HCT116 (cell line): ENCODE measurements at regions not wholly inside any gene's neighbourhood (a gene's known extent, or its start where the extent isn't known, plus 50 kb on each side); places are given as distances from the start of the nearest gene placed in this dataset.

Experiments used
- ATAC-seq: fragments of 200-7000 bp; cut with Tn5 transposase; 2 replicates; pipeline ENCODE4 v1.9.1; 2020; ENCODE audit warnings: mild to moderate bottlenecking, moderate library complexity
- BruUV-seq: library from RNA; stranded (reverse); fragments of 400-500 nt; replicated peaks from 2 replicates; lab custom pipeline; 2021; lab: Mats Ljungman, UMichigan
- CTCF ChIA-PET: fragments of 300-600 bp; sonication (Branson Sonifier 250); formaldehyde crosslinking; loops from one replicate; lab custom pipeline; 2021; ENCODE audit warnings: antibody characterized with exemption; lab: Charles Lee
- POLR2A ChIA-PET: fragments of 300-600, 350-600 bp; sonication (Branson Sonifier 250); formaldehyde crosslinking; loops from one replicate; lab custom pipeline; 2021; ENCODE audit warnings: antibody characterized with exemption; lab: Charles Lee
- RAD21 ChIA-PET, 2 experiments: fragments of 300-600 bp; sonication (Branson Sonifier 250); formaldehyde crosslinking; loops; one replicate each; lab custom pipeline; 2023; ENCODE audit warnings: low total read pairs in 2 of 2; ENCODE audit not compliant: uncharacterized antibody in 2 of 2, unreplicated experiment in 2 of 2, low non-redundant PET in 1 of 2; lab: Charles Lee
- DNase-seq: peaks from one replicate; pipeline ENCODE4 v3.0.0-alpha.2; 2010; ENCODE audit warnings: low read depth, low spot score
- H2AFZ ChIP-seq: fragments of 200-600 bp; shearing (Covaris generic), sonication (generic); 2 replicates; pipeline ENCODE4 v1.6.1; 2017; ENCODE audit warnings: low read depth, mixed run types, mixed read lengths, antibody characterized with exemption, low read length; ENCODE audit not compliant: poor library complexity, severe bottlenecking
- H3K27ac ChIP-seq: 2 replicates; pipeline ENCODE4 v1.5.1; 2012; ENCODE audit warnings: low read depth, low read length
- H3K27me3 ChIP-seq: fragments of 200-600 bp; sonication (generic); 2 replicates; pipeline ENCODE4 v1.6.1; 2016; ENCODE audit warnings: mixed run types, low read length, mixed read lengths; ENCODE audit not compliant: insufficient read depth
- H3K36me3 ChIP-seq, 2 experiments: fragments of 200-500 bp in 1 of 2; fragments of 200-600 bp in 1 of 2; sonication (Bioruptor generic) in 1 of 2; sonication (generic) in 1 of 2; 2 replicates each; pipeline versions ENCODE4 v1.5.1 to v1.6.1; 2014 to 2016; ENCODE audit warnings: low read length in 2 of 2, inconsistent platforms in 1 of 2, mixed read lengths in 1 of 2, mixed run types in 1 of 2; ENCODE audit not compliant: insufficient read depth in 2 of 2, control insufficient read depth in 1 of 2
- H3K4me1 ChIP-seq, 2 experiments: fragments of 200-600 bp in 1 of 2; sonication (generic) in 1 of 2; 2 replicates each; pipeline versions ENCODE4 v1.5.1 to v1.6.1; 2012 to 2017; ENCODE audit warnings: low read length in 2 of 2, inconsistent platforms in 1 of 2, mild to moderate bottlenecking in 1 of 2, mixed read lengths in 1 of 2, mixed run types in 1 of 2, moderate library complexity in 1 of 2; ENCODE audit not compliant: insufficient read depth in 2 of 2, control insufficient read depth in 1 of 2
- H3K4me2 ChIP-seq: fragments of 200-600 bp; sonication (generic); 2 replicates; pipeline ENCODE4 v1.6.1; 2017; ENCODE audit warnings: mixed run types, low read length, mixed read lengths
- H3K4me3 ChIP-seq, 2 experiments: fragments of 200-600 bp in 1 of 2; sonication (generic) in 1 of 2; replicated peaks in 1 of 2; 2 replicates each; pipeline ENCODE4 v1.5.1; 2011 to 2016; ENCODE audit warnings: low read length in 2 of 2, control low read depth in 1 of 2, low read depth in 1 of 2, mild to moderate bottlenecking in 1 of 2, mixed read lengths in 1 of 2, mixed run types in 1 of 2
- H3K79me2 ChIP-seq: fragments of 200-600 bp; sonication (generic); 2 replicates; pipeline ENCODE4 v1.6.1; 2017; ENCODE audit warnings: mild to moderate bottlenecking, mixed run types, low read length, moderate library complexity, mixed read lengths; ENCODE audit not compliant: insufficient read depth
- H3K9ac ChIP-seq: fragments of 200-600 bp; sonication (generic); 2 replicates; pipeline ENCODE4 v1.6.1; 2016; ENCODE audit warnings: low read length, mixed read lengths
- H3K9me2 ChIP-seq: fragments of 200-600 bp; sonication (generic), shearing (Covaris generic); 2 replicates; pipeline ENCODE4 v1.6.1; 2017; ENCODE audit warnings: mixed run types, mild to moderate bottlenecking, moderate library complexity; ENCODE audit not compliant: insufficient read depth
- H3K9me3 ChIP-seq, 2 experiments: fragments of 200-500 bp in 1 of 2; fragments of 200-600 bp in 1 of 2; sonication (Bioruptor generic) in 1 of 2; sonication (generic) in 1 of 2; 2 replicates each; pipeline ENCODE4 v1.6.1; 2014 to 2017; ENCODE audit warnings: low read length in 2 of 2, mixed read lengths in 2 of 2, inconsistent platforms in 1 of 2, low read depth in 1 of 2, mild to moderate bottlenecking in 1 of 2, mixed run types in 1 of 2, moderate library complexity in 1 of 2; ENCODE audit not compliant: control insufficient read depth in 1 of 2, insufficient read depth in 1 of 2
- H4K20me1 ChIP-seq: fragments of 200-600 bp; sonication (generic), shearing (Covaris generic); 2 replicates; pipeline ENCODE4 v1.6.1; 2017; ENCODE audit warnings: mixed run types, mild to moderate bottlenecking, moderate library complexity; ENCODE audit not compliant: insufficient read depth
- CBX3 ChIP-seq: IDR thresholded peaks from 2 replicates; pipeline ENCODE4 v1.6.1; 2012; ENCODE audit warnings: low read depth
- CEBPB ChIP-seq: IDR thresholded peaks from 2 replicates; pipeline ENCODE4 v1.6.1; 2012; ENCODE audit warnings: low read depth
- EGR1 ChIP-seq: IDR thresholded peaks from 2 replicates; pipeline ENCODE4 v1.6.1; 2012; ENCODE audit warnings: low read depth
- EZH2phosphoT487 ChIP-seq: fragments of 200-600 bp; IDR thresholded peaks from 2 replicates; pipeline ENCODE4 v1.6.1; 2018; ENCODE audit warnings: antibody characterized with exemption, borderline replicate concordance
- MAX ChIP-seq: IDR thresholded peaks from 2 replicates; pipeline ENCODE4 v1.6.1; 2012
- POLR2AphosphoS5 ChIP-seq: IDR thresholded peaks from 2 replicates; pipeline ENCODE4 v1.6.1; 2011; ENCODE audit warnings: mild to moderate bottlenecking, low read depth, low read length, moderate library complexity
- SIN3A ChIP-seq: IDR thresholded peaks from 2 replicates; pipeline ENCODE4 v1.6.1; 2012; ENCODE audit warnings: low read depth
- YY1 ChIP-seq: IDR thresholded peaks from 2 replicates; pipeline ENCODE4 v1.6.1; 2011; ENCODE audit warnings: low read length, low read depth, moderate library complexity, mild to moderate bottlenecking; ENCODE audit not compliant: insufficient replicate concordance; ENCODE audit errors: extremely low read depth
- intact Hi-C: fragments of 100-400 bp; cut with micrococcal nuclease; formaldehyde crosslinking; loops from 2 replicates; pipeline ENCODE4 v1.10.0; 2022
- TF ChIP-seq, protein P1 (sequence below), 3 experiments: fragments of 200-600 bp in 1 of 3; sonication (generic) in 1 of 3; IDR thresholded peaks in 2 of 3; conservative IDR thresholded peaks in 1 of 3; 2 replicates each; pipeline ENCODE4 v1.5.1; 2012 to 2017; ENCODE audit warnings: low read depth in 2 of 3, low read length in 2 of 3, antibody characterized with exemption in 1 of 3, borderline replicate concordance in 1 of 3, control low read depth in 1 of 3, mild to moderate bottlenecking in 1 of 3, mixed read lengths in 1 of 3, mixed run types in 1 of 3, moderate library complexity in 1 of 3; ENCODE audit not compliant: insufficient read depth in 1 of 3

DNA sequence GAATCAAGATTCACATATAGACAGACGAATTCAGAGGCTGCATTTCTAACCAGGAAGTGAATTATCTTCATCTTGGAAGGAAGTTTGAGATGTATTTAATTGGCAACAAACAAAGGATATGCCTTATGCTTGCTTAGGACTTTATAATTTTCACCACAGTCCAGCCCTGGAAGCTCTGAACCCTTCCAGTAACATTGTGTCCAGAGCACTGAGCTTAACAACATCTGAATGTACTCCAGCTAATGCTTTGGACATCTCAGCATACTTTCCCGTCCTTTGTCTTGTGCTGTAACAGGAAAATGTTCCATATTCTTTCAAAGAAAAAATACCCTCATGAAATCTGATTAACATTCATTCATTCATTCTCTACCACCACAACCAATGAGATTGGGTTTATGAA, 136.3 kb upstream of the SPATS2L start:
- Histone ChIP-seq H3K27me3 (no peaks in the 10 kb centered on the region), H3K4me2 (no peak overlapping the region), H3K4me3 (no peak overlapping the region), H3K9me2 (no peaks in the 10 kb centered on the region), H2AFZ (no peak overlapping the region), H3K27ac (no peak overlapping the region), H4K20me1 (no peaks in the 10 kb centered on the region), H3K9me3 (peaks cover 0 to 6% of the 10 kb centered on the region in 2 experiments; a peak in 1 of 4 replicates), H3K9ac (no peak overlapping the region), H3K36me3 (no peaks in the 10 kb centered on the region), H3K4me1 (no peaks in the 10 kb centered on the region), H3K79me2 (no peaks in the 10 kb centered on the region)
- ChIA-PET CTCF (no interaction called here), POLR2A (no interaction called here), RAD21 (no interaction called here)
- no peak for DNase-seq
- ATAC-seq = no peak
- intact Hi-C loops = loop anchor here (5.0 kb wide), 1 partner anchor 598 kb away; no protein-coding TSS in a partner anchor
- TF ChIP-seq POLR2AphosphoS5 = no peak
- no peak for TF ChIP-seq SIN3A
- TF ChIP-seq, protein P1, sequence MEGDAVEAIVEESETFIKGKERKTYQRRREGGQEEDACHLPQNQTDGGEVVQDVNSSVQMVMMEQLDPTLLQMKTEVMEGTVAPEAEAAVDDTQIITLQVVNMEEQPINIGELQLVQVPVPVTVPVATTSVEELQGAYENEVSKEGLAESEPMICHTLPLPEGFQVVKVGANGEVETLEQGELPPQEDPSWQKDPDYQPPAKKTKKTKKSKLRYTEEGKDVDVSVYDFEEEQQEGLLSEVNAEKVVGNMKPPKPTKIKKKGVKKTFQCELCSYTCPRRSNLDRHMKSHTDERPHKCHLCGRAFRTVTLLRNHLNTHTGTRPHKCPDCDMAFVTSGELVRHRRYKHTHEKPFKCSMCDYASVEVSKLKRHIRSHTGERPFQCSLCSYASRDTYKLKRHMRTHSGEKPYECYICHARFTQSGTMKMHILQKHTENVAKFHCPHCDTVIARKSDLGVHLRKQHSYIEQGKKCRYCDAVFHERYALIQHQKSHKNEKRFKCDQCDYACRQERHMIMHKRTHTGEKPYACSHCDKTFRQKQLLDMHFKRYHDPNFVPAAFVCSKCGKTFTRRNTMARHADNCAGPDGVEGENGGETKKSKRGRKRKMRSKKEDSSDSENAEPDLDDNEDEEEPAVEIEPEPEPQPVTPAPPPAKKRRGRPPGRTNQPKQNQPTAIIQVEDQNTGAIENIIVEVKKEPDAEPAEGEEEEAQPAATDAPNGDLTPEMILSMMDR (IDR thresholded peaks at IDR 0.05 in 2 of 3, conservative IDR thresholded peaks at IDR 0.05 in 1 of 3; ENCODE audit: borderline replicate concordance in 1 of 3, insufficient read depth in 1 of 3, low read depth in 2 of 3, low read length in 2 of 3) = no peak
- no peak for TF ChIP-seq EZH2phosphoT487
- BruUV-seq = no TSS peak

GRCh38 chr2:200171731-200172482, 134.6 kb upstream of the SPATS2L start:
- Histone ChIP-seq H3K27ac (no peak overlapping the region), H3K9ac (no peak overlapping the region), H3K27me3 (no peaks in the 10 kb centered on the region), H3K9me3 (no peaks in the 10 kb centered on the region), H3K36me3 (no peaks in the 10 kb centered on the region), H3K4me2 (no peak overlapping the region), H2AFZ (no peak overlapping the region), H3K79me2 (no peaks in the 10 kb centered on the region), H3K4me1 (no peaks in the 10 kb centered on the region), H3K4me3 (no peak overlapping the region), H3K9me2 (no peaks in the 10 kb centered on the region), H4K20me1 (no peaks in the 10 kb centered on the region)
- CTCF ChIA-PET = no interaction called here
- no peak for ATAC-seq
- RAD21 ChIA-PET = no interaction called here
- BruUV-seq = no TSS peak
- POLR2A ChIA-PET = no interaction called here
- TF ChIP-seq EGR1 (no peak), CBX3 (no peak), YY1 (no peak), CEBPB (no peak), MAX (no peak)
- intact Hi-C loops = loop anchor here (5.0 kb wide), 1 partner anchor 600 kb away; no protein-coding TSS in a partner anchor
- DNase-seq = no peak
